DMS79 (cell line): ENCODE measurements at regions not wholly inside any gene's neighbourhood (a gene's known extent, or its start where the extent isn't known, plus 50 kb on each side); places are given as distances from the start of the nearest gene placed in this dataset.

ENCODE experiments used
- DNase-seq: peaks from one replicate; lab custom pipeline; 2025; lab: John Stamatoyannopoulos, UW

DNA sequence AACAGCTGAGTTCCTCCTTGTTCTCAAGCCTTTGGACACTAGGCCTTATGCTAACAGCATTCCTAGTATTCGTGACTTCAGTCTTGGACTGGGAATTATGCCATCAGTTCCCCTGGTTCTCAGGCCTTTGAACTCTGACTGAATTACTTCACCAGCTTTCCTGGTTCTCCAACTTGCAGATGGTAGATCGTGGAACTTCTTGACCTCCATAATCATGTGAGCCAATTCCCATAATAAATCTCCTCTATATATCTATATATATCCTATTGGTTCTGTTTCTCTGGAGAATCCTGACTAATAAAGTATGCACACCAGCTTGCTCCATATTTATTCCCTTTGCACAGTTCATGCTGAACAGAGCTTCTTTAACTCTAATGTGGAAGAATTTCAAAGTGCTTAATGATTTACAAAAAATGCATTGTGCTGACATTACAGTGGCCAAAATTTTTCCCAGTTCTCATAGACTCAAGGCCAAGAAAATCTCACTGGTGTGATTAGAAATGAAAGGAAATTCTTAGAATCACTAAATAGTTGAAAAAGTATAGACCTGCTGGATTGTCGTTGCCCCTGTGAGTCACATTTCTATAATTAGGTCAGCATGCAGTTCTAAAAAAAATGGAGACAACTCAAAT lies 462.9 kb upstream of the ADAMTS5 start:
- no peak for DNase-seq

DNA sequence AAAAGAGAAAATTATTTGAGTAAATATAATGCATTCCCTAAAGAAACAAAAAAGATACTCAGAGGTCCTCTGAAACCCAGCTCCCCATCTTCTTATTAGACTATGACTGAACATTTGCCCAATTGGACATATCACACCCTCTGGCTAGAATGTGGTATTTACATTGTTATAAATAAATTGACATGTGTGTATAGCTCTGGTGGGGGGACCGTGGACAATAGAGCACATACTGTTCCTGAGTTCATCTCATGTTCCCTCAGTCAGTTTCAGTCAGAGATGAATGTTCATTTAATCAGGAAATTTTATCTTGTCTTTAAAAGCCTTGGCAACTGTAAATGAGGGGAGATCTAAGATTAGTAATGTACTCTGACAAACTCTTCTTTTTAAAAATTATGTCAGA lies 459.3 kb upstream of the ADAMTS5 start:
- DNase-seq = no peak

DNA sequence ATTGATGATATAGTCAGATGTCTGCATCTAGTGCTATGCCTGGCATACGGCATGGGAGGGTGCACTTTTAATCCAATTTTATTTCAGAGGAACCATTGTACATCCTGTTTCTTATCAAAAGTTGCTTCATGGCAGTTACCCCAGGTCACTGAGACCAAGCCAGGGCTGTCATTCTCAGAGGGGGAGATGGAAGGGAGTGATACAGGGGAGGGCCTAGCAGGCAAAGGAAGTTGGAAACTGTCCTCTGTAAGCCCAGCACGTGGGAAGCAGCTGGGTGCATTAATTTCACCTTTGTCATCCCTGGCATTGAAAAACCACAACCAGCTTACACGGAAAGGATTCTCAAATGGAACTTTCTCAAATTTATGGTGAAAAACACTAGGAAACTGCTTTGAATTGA lies 458.7 kb upstream of the ADAMTS5 start:
- no peak for DNase-seq

DNA sequence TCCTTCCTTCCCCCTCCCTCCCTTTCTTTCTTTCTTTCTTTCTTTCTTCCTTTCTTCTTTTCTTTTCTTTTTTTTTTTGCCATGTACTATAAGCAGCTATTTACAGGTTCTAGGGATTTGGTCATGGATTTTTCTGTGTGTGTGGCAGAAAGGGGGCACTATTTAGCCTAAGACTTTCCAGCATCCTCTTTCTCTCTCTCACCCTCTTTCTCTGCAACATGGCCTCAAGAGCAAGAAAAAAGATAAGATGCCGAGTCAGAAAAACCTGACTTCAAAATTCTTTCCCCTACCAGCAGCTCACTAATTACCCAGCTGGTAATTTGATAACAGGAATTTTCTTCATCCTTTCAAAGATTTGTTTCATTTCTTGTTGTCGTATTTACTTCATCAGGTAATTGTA lies 458.3 kb upstream of the ADAMTS5 start:
- DNase-seq = no peak

DNA sequence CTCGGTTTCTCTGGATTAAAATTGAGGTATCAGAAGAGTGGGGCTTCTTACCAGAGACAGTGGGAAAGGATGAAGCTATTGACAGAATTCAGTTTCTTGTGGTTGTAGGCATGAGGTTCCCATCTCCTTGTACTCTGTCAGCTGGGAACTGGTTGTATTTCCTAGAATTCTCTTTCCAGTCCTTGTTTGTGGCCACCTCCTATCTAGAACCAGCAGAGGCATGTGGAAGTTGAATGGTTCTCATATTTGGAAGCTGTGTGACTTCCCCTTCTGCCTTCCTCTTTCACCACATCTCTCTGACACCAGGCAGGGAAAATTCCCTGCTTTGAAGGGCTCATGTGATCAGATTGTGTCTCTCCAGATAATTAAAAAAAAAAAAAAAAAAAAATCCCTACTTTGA lies 457.7 kb upstream of the ADAMTS5 start:
- DNase-seq = no peak

DNA sequence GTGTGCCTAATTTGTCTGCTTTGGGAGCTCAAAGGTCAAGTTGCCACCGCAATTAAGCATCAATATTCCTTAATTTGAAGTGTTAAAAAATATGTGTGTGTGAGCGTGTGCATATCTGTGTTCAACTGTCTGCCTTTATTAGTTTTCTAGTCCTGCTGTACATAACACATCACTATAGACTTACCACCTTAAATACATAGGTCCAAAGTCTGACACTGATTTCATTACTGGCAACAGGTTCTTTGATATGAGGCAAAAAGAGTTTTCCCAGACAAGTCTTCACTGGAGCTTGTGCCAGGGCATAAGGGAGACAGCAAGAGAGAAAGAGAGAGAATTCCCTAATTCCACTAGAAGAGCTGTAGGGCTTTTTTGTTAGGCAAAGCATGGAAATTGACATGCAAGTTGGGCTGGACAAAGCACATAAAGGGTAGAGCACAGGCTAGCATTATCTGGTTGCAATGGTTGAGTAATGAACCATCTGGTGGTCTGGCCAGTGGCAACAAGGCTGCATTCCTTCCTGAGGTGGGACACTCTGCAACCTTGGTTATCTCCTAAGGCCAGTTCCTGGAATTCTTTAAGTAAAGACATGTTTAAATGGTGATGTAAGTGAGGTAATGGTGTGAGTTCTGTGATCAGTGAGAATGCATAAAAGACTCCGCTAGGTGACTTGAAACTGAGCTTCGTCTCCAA lies 457.2 kb upstream of the ADAMTS5 start:
- no peak for DNase-seq

DNA sequence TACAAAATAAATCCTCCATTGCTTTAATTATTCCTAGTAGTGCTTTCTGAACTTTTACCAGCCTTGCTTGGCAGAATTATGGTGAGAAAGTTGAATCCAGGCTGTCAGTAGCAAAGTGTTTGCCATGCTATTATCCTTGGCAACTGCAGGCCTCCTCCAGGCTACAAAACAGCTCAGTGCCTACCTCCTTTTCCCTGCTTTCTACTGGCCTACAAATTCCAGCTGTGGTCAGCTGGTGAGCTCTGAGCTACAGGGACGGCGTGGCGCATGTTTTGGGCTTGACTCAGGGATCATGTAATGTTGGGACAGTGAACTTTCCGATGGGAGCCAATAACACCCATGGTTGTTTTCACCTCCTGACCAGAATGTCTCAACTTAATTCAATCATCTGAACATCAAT lies 456.1 kb upstream of the ADAMTS5 start:
- no peak for DNase-seq

DNA sequence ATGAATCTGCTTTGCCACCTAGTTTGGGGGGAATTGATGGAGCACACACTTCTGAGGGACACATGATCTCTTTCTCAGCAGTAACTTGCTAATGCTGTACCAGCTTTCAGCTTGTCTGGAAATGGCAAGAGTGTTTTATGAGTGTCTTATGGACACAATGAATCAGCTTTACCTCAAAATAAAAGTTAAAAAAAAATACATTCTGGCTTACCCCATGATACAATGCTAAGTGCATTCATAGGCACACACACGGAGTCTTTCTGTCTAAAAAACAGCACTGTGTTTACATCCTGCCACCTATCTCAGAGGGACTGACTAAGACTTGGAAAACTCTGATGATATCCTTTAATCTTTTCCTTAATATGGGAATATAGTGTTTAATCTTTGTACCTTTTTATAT lies 455.5 kb upstream of the ADAMTS5 start:
- DNase-seq = no peak

DNA sequence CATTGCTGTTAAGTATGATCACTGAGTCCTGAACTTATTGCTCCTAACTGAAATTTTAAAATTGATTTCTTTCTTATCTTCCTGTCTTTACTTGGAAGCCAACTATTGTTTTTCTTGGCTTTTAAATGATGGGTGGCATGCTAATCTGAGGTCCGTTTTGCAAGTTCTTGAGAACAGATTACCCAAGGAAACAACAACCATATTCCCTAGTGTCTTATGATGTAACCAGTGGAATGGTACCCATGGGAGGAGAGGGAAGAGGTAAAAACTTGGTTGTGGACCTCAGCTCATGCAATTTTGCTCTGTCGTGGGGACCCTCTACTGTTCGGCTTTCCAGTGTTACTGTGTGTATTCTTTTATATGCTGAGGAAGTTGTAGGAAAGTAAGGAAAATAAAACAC lies 454.8 kb upstream of the ADAMTS5 start:
- no peak for DNase-seq

DNA sequence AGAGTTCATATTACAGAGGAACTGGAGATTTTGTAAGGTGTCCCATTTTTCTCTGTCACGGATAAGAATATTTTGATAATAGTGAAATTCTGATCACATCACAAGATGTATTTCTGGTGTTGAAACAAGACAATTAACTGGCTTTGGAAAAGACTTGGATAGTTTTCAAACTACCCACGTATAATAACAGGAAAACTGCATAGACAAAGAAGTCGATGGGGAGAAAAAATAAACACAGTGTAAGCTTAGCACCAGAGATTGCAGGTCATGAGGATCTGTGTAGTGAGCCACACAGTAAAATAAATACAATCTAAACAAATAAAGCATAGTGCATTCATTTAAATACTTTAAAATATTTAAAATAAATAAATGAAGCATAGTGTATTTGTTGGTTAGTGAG lies 452.3 kb upstream of the ADAMTS5 start:
- DNase-seq = no peak

DNA sequence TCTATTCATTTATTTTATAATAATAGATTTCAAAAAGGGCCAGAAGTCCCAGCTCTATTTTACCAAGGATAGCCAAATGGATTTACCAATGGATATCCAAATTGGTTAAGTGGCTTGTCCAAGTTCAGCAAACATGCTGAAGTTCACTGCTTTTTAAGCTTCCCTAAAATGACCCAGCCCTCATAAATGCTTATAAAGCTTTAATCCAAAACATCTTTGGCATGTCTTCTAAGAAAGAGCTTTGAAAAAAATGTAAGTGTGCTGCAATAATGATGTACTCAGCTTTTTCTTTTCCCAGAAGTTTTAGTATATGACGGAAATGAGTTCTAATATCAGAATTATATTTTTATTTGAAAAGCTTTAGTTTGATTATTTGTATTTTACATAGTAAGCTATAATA lies 451.5 kb upstream of the ADAMTS5 start:
- DNase-seq = no peak

DNA sequence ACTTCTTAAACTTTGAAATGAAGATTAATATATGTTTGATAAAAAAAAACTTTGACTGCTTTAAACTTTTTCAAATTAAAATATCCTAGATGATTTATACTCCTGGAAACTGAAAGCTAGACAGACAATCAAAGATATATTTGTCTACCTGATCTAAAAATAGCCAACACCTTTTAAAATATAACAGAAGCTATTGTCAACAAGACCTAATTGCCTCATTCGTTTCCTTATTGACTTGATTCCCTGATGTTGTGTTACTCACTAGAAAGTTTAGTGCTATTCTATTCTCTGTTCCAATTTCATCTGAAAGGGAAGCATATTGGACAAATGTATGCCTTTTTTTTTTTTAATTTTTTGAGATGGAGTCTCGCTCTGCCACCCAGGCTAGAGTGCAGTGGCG lies 445.6 kb upstream of the ADAMTS5 start:
- DNase-seq = no peak

DNA sequence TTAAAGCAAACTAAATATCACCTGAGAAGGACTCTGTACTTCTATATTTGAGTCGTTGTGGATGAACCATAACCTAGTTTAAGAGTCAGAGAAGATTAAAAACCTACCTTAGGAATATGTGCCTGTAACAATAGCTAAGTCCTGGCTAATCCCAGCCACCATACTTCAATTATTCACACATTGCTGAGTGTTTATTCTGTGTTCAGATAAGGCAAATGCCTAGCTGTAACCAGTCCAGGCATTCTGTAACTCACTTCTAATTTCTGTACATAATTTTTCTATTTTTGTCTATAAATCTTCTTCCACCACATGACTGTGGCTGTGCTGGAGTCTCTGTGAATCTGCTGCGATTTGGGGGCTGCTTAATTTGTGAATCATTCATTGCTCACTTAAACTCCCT lies 441.9 kb upstream of the ADAMTS5 start:
- no peak for DNase-seq

DNA sequence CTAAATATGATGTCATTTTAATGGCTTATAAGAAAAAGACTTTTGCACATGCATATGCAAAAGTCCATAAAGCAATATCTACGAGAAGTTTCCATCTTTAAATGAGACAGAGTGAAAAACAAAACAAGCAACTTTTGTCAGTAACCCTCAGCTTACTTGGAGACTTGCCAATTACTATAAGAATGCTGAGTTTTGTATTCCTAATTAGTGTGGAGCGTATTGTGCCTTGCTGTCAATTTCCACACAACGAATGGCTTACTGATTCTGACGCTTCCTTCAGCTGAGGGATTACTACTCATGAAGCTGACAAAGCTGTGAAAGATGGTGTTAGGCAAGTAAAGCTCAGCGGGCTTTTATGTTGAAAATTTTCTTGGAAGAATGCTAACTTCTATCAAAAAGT lies 440.4 kb upstream of the ADAMTS5 start:
- DNase-seq = no peak

DNA sequence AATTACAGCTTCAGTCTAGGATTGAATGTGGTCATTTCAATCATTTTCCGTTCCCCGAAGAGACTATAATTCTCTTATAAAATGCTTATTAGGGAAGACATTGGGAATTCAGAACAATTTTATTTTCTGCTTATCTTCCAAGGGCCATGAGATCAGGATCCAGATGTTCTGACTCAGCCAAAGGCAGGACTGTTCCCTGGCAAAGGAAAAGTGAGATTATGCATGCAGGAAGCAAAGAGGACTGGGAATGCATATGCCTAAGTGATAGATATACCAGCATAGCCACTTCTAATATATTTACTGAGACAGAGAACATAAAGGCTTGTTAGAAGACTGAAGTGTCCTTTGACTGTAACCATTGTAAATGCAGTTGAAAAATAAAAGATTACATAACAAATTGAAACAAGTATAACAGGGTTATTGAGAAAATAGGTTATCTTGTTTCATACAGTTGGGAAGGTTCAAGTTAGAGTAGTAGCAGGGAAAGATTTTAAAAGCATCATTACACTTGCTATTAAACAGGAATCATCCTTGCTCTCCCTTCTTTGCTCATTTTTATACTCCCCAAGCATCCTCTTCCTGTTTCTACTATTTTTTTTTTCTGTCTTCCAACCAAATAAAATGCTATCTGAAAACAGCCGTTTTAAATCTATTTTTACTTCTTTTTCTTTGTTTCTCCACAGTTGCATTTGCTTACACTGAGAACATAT lies 439.6 kb upstream of the ADAMTS5 start:
- no peak for DNase-seq

DNA sequence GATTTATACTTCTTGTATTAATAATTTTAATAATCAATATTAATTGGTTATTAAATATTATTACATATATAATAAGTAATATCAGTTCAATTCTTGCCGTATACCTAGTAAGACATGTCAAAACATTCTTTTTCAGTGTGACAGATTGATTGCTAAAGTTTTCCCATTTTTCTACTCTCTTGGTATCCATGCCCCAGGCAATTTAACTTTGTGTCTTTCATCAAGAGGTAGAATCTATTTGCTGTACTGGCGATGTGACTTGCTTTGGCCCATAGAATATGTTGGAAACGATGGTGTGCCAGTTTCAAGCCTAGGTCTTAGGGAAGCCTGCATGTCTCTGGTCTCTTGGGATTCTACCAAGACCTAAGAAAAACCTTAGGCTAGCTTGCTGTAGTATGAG lies 436.1 kb upstream of the ADAMTS5 start:
- DNase-seq = no peak

DNA sequence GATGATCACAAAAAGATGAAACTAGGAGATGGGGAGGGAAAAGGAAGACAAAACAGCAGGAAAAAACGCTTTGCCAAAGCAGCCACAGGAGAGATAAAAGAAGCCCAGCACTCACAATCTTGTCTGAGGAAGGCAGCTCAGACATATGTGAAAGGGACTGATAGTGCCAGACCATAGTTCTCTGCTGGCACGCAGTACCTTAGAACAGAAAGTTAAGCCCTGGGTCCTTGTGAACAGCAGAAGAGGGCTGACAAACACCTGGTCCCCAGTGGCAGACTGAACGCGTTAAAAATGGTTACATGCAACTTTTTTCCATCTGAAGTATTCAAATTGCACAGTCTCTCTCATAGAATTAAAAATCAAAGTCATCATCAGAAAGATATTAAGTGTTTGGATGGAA lies 433.2 kb upstream of the ADAMTS5 start:
- no peak for DNase-seq

DNA sequence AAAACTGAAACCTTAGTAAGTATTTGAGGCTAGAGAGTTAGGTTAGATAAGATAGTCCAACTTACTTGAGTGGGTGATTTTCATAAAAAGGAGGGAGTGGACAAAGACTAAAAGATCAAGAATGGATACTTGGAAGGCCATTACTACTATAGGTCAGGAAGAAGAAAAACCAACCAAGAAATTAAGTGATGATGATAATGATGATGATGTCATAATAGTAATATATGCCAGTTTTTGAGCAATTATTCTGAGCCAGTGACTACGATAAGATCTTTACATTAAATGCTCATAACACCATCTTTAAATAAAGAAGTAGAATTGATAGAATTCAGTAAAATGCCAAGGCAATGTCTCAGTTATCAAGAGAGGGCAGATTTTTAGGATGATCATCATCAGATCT lies 430.7 kb upstream of the ADAMTS5 start:
- no peak for DNase-seq

DNA sequence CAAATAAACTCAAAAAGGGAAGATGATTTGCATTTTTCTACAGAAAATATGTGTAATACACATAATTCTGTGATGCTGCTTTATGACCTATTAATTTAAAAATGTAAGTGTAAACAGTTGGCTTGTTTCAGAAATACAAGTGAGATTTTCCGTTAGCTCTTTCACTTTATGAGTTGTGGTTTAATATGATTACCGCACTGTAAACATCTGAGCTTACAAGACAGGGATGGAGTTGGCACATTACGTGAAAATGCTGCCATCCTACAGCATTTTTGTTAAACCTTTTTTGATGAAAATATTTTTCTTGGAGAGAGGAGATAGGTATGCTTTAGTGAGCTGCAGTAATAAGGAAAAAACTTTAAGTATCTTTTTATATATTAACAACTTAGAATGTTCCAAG lies 426.8 kb upstream of the ADAMTS5 start:
- DNase-seq = no peak

DNA sequence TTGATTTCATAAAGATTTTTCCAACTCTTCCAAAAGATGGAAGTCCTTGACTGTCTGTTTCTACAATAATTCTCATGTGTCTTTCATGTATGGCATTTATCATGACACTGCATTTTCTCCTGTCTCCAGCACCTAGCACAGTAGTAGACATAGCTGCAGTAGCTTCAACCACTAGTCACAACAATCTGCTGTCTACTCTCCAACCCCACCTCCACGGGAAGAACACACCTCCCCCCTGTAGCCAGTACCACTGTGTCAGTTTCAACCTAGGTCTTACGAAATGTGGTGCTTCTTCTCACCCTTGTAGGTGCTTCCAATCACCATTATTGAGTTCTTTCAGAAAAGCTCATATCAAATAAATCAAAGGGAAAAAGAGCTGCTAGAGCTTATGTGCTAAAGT lies 425.1 kb upstream of the ADAMTS5 start:
- DNase-seq = no peak

DNA sequence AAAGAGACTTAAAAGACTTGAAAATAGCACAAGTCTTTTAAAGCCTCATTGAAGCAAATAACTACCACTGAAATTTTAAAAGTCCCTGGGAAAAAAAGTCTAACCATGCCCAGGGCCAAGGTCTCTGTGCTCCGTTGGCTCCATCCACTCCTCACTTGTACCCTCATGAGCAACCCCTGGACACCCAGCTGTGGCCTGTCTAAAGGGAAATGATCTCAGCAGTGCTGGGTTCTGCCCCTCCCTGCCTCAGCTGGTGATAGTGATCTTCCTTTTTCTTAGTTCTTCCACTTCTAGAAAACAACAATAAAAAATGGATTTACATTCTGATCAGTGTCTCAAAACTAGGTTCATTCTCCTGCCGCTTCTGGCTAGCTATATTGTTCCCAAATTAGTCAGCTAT lies 423.5 kb upstream of the ADAMTS5 start:
- no peak for DNase-seq

DNA sequence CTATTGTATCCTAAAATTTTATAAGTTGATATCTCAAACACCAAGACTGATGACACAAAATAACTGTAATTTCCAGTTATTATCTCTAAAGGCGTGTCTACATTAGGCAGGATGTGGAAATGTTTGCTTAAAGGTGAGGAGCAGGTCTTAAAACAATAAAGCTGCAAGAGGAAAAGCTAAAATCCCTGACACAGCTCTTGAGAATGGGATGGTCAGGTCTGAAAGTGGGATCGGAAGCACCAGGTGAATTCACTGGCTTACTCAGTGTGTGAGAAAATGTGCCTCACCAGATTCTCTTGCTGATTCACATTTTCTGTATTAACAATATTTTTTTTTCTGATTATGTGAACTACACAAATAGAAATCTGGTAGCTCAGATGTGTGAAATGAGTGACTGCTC lies 421.9 kb upstream of the ADAMTS5 start:
- no peak for DNase-seq

DNA sequence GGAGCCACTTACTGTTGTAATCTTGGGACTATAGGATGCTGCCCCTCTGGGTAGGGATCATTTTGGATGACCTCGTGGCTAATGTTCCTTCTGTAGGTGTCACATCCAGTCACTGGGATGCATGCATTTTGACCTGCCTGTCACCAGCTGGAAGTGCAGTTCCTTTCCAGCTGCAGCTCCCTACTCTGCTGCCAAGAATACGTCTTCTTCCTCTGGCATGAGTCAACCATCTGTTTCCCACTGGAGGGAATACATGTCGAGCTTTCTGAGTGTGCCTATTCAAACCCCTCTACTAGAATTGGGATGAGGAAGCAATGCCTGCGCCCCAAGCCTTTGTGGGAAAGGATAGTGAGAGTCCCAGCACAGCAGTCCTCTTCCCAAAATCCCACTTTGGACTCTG lies 415.5 kb upstream of the ADAMTS5 start:
- no peak for DNase-seq

DNA sequence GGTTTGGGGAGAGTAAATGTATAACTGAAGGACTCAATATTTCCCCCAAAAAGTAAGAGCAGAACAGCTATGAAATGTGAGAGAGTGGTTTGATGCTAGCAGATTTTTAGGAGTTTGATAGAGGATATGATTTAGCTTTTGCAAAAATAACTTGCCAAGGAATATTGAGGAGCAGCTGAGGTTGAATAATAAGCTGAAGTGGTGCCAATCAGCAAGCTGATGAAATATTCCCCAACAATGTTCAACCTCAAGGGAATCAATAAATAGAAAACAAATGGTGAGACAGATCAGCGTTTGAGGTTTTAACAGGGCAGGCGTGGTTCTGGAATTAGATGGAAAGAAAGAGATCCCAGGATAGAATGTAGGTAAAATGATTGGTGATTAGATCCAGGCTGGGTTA lies 413.4 kb upstream of the ADAMTS5 start:
- no peak for DNase-seq
